HCT116 (cell line): ENCODE measurements at regions not wholly inside any gene's neighbourhood (a gene's known extent, or its start where the extent isn't known, plus 50 kb on each side); places are given as distances from the start of the nearest gene placed in this dataset.

ENCODE experiments used
- ELF1 ChIP-seq: IDR thresholded peaks from 2 replicates; pipeline ENCODE4 v1.6.1; 2012; ENCODE audit warnings: low read depth, borderline replicate concordance
- EZH2 ChIP-seq: fragments of 200-600 bp; sonication (generic); IDR thresholded peaks from 2 replicates; pipeline ENCODE4 v1.6.1; 2017; ENCODE audit warnings: antibody characterized with exemption, mixed run types
- RAD21 ChIP-seq: IDR thresholded peaks from 2 replicates; pipeline ENCODE4 v1.6.1; 2012; ENCODE audit warnings: low read depth, mild to moderate bottlenecking
- ZNF274 ChIP-seq: fragments of 200-500 bp; sonication (Bioruptor generic); IDR thresholded peaks from 2 replicates; pipeline ENCODE4 v1.6.1; 2014; ENCODE audit warnings: mild to moderate bottlenecking, low read depth, low read length, inconsistent platforms
- TF ChIP-seq, protein P1 (sequence below), 3 experiments: fragments of 200-600 bp in 1 of 3; sonication (generic) in 1 of 3; IDR thresholded peaks in 2 of 3; conservative IDR thresholded peaks in 1 of 3; 2 replicates each; pipeline ENCODE4 v1.5.1; 2012 to 2017; ENCODE audit warnings: low read depth in 2 of 3, low read length in 2 of 3, antibody characterized with exemption in 1 of 3, borderline replicate concordance in 1 of 3, control low read depth in 1 of 3, mild to moderate bottlenecking in 1 of 3, mixed read lengths in 1 of 3, mixed run types in 1 of 3, moderate library complexity in 1 of 3; ENCODE audit not compliant: insufficient read depth in 1 of 3

DNA sequence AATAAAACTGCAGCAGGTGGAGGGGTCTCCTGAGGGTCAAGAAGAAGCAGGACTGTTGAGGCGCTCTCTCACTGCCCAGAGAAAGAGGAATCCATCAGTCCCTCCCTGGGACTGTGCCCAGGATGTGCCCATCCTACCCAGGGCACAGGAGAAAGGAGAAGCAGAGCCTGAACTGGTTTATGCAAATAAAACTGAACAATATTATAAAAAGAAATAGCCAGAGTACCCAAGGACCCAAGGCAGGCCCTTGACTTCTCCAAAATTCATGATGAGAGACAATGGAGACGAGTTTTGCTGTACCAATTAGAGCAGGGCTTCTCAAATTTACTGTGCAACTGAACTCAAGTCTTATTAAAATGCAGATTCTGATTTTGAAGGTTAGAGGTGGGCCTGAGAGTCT, 211.0 kb downstream of the IGSF11 start:
- TF ChIP-seq RAD21 (no peak), ELF1 (no peak), EZH2 (no peak), ZNF274 (no peak)
- TF ChIP-seq, protein P1, sequence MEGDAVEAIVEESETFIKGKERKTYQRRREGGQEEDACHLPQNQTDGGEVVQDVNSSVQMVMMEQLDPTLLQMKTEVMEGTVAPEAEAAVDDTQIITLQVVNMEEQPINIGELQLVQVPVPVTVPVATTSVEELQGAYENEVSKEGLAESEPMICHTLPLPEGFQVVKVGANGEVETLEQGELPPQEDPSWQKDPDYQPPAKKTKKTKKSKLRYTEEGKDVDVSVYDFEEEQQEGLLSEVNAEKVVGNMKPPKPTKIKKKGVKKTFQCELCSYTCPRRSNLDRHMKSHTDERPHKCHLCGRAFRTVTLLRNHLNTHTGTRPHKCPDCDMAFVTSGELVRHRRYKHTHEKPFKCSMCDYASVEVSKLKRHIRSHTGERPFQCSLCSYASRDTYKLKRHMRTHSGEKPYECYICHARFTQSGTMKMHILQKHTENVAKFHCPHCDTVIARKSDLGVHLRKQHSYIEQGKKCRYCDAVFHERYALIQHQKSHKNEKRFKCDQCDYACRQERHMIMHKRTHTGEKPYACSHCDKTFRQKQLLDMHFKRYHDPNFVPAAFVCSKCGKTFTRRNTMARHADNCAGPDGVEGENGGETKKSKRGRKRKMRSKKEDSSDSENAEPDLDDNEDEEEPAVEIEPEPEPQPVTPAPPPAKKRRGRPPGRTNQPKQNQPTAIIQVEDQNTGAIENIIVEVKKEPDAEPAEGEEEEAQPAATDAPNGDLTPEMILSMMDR (IDR thresholded peaks at IDR 0.05 in 2 of 3, conservative IDR thresholded peaks at IDR 0.05 in 1 of 3; ENCODE audit: borderline replicate concordance in 1 of 3, insufficient read depth in 1 of 3, low read depth in 2 of 3, low read length in 2 of 3) = no peak
